Lower leg skin (tissue), 3 donors: ENCODE measurements at regions not wholly inside any gene's neighbourhood (a gene's known extent, or its start where the extent isn't known, plus 50 kb on each side); places are given as distances from the start of the nearest gene placed in this dataset.

ENCODE experiments used
- CTCF ChIP-seq, 3 donors: fragments of 450-650 bp; IDR thresholded peaks; one replicate each; pipeline ENCODE4 v1.5.1; 2016; ENCODE audit warnings: antibody characterized with exemption in 3 of 3, mild to moderate bottlenecking in 3 of 3, moderate library complexity in 2 of 3
- POLR2A ChIP-seq, 2 donors: fragments of 450-650 bp; IDR thresholded peaks; one replicate each; pipeline ENCODE4 v1.6.1; 2016 to 2017; ENCODE audit warnings: antibody characterized with exemption in 2 of 2, mild to moderate bottlenecking in 1 of 2, moderate library complexity in 1 of 2

GRCh38 chr12:92229381-92229780, 83.7 kb upstream of the BTG1 start:
- no peak for TF ChIP-seq CTCF (IDR thresholded peaks at IDR 0.05)
- no peak for TF ChIP-seq POLR2A (IDR thresholded peaks at IDR 0.05)
